Endothelial cell of umbilical vein (primary cell): ENCODE measurements at regions not wholly inside any gene's neighbourhood (a gene's known extent, or its start where the extent isn't known, plus 50 kb on each side); places are given as distances from the start of the nearest gene placed in this dataset.

ENCODE experiments used
- BruUV-seq: library from RNA; stranded (reverse); fragments of 400-500 nt; replicated peaks from 2 replicates; lab custom pipeline; 2021; lab: Mats Ljungman, UMichigan
- CTCF ChIA-PET: fragments of 300-600, 350-600 bp; sonication (Branson Sonifier 250); formaldehyde crosslinking; loops from one replicate; lab custom pipeline; 2021; ENCODE audit warnings: antibody characterized with exemption, inconsistent platforms; lab: Charles Lee
- POLR2A ChIA-PET: fragments of 300-600, 350-600 bp; sonication (Branson Sonifier 250); formaldehyde crosslinking; loops from one replicate; lab custom pipeline; 2021; ENCODE audit warnings: antibody characterized with exemption, inconsistent platforms; lab: Charles Lee
- DNase-seq: peaks from one replicate; pipeline ENCODE4 v3.0.0-alpha.2; 2011; ENCODE audit warnings: low read depth, low spot score
- FAIRE-seq: peaks from 2 replicates; lab custom pipeline; 2011; peaks lifted over from hg19 to GRCh38; lab: Jason Lieb, UNC
- H2AFZ ChIP-seq: 2 replicates; pipeline ENCODE4 v1.6.0; 2012; ENCODE audit warnings: low read depth, low read length, control low read depth, inconsistent platforms
- H3K27ac ChIP-seq: 2 replicates; pipeline ENCODE4 v1.5.1; 2011; ENCODE audit warnings: low read depth, mild to moderate bottlenecking, control low read depth, low read length, moderate library complexity; ENCODE audit not compliant: insufficient read depth
- H3K27me3 ChIP-seq, 2 experiments: 2 replicates each; pipeline versions ENCODE4 v1.6.0 to v1.6.1; 2011; ENCODE audit warnings: low read length in 2 of 2, mixed read lengths in 1 of 2; ENCODE audit not compliant: control insufficient read depth in 2 of 2, insufficient read depth in 2 of 2
- H3K36me3 ChIP-seq, 2 experiments: 2 replicates in 1 of 2; 3 replicates in 1 of 2; pipeline ENCODE4 v1.5.1; 2011; ENCODE audit warnings: low read length in 2 of 2, mild to moderate bottlenecking in 1 of 2, moderate library complexity in 1 of 2; ENCODE audit not compliant: control insufficient read depth in 2 of 2, insufficient read depth in 2 of 2; ENCODE audit errors: extremely low read depth in 1 of 2
- H3K4me1 ChIP-seq: 3 replicates; pipeline ENCODE4 v1.5.1; 2011; ENCODE audit warnings: mild to moderate bottlenecking, low read length; ENCODE audit not compliant: control insufficient read depth, insufficient read depth; ENCODE audit errors: extremely low read depth
- H3K4me2 ChIP-seq: 2 replicates; pipeline ENCODE4 v1.6.1; 2011; ENCODE audit warnings: low read length, control low read depth, mixed read lengths; ENCODE audit not compliant: insufficient read depth
- H3K4me3 ChIP-seq, 3 experiments: fragments of 200-600 bp in 1 of 3; sonication (generic), shearing (Covaris generic) in 1 of 3; replicated peaks in 1 of 3; 2 replicates each; pipeline ENCODE4 v1.5.1; 2011 to 2016; ENCODE audit warnings: control low read depth in 3 of 3, low read length in 3 of 3, mild to moderate bottlenecking in 2 of 3, inconsistent platforms in 1 of 3, low read depth in 1 of 3, moderate library complexity in 1 of 3; ENCODE audit not compliant: insufficient read depth in 1 of 3
- H3K79me2 ChIP-seq: 2 replicates; pipeline ENCODE4 v1.6.0; 2012; ENCODE audit warnings: low read length, inconsistent platforms; ENCODE audit not compliant: control insufficient read depth, insufficient read depth
- H3K9ac ChIP-seq: replicated peaks from 2 replicates; pipeline ENCODE3; 2011; ENCODE audit warnings: low read length, control low read depth; ENCODE audit not compliant: insufficient read depth; ENCODE audit errors: extremely low read depth
- H3K9me1 ChIP-seq: replicated peaks from 3 replicates; pipeline ENCODE4 v1.6.0; 2011; ENCODE audit warnings: mild to moderate bottlenecking, low read length; ENCODE audit not compliant: control insufficient read depth, insufficient read depth; ENCODE audit errors: extremely low read depth
- H3K9me3 ChIP-seq: replicated peaks from 2 replicates; pipeline ENCODE4 v1.5.1; 2012; ENCODE audit warnings: low read length, inconsistent platforms; ENCODE audit not compliant: control insufficient read depth, insufficient read depth
- H4K20me1 ChIP-seq: replicated peaks from 2 replicates; pipeline ENCODE3; 2011; ENCODE audit warnings: mild to moderate bottlenecking, low read length; ENCODE audit not compliant: control insufficient read depth, insufficient read depth; ENCODE audit errors: extremely low read depth
- CTCF ChIP-seq, 2 donors: IDR thresholded peaks; 1 replicate in 1 of 2; 2 replicates in 1 of 2; pipeline ENCODE4 v1.5.1; 2011; ENCODE audit warnings: low read length in 2 of 2, mild to moderate bottlenecking in 2 of 2, moderate library complexity in 2 of 2, control low read depth in 1 of 2, inconsistent platforms in 1 of 2, low read depth in 1 of 2; ENCODE audit not compliant: insufficient read depth in 1 of 2; ENCODE audit errors: extremely low read depth in 1 of 2
- EZH2 ChIP-seq: IDR thresholded peaks from 2 replicates; pipeline ENCODE4 v1.6.1; 2012; ENCODE audit warnings: borderline replicate concordance, low read depth, mild to moderate bottlenecking, moderate library complexity, low read length, inconsistent platforms; ENCODE audit not compliant: severe bottlenecking
- FOS ChIP-seq: IDR thresholded peaks from 2 replicates; pipeline ENCODE4 v1.6.1; 2011; ENCODE audit warnings: mild to moderate bottlenecking, low read length, moderate library complexity, borderline replicate concordance; ENCODE audit not compliant: insufficient read depth
- GATA2 ChIP-seq: IDR thresholded peaks from 2 replicates; pipeline ENCODE4 v1.7.0; 2011; ENCODE audit warnings: low read depth, mild to moderate bottlenecking, moderate library complexity, mixed read lengths, low read length; ENCODE audit not compliant: insufficient read length, insufficient read depth
- JUN ChIP-seq: IDR thresholded peaks from 2 replicates; pipeline ENCODE4 v1.6.1; 2011; ENCODE audit warnings: borderline replicate concordance, low read depth; ENCODE audit not compliant: insufficient read length, insufficient read depth
- MYC ChIP-seq: IDR thresholded peaks from one replicate; pipeline ENCODE4 v1.6.1; 2011; ENCODE audit warnings: mild to moderate bottlenecking, low read depth, low read length
- POLR2A ChIP-seq: IDR thresholded peaks from 2 replicates; pipeline ENCODE4 v1.6.1; 2012; ENCODE audit warnings: low read depth, mild to moderate bottlenecking, control low read depth, low read length
- POLR2AphosphoS5 ChIP-seq: IDR thresholded peaks from 2 replicates; pipeline ENCODE4 v1.6.1; 2012; ENCODE audit warnings: low read depth, mild to moderate bottlenecking, control low read depth, low read length, moderate library complexity; ENCODE audit not compliant: insufficient read depth
- dilution Hi-C: fragments of 300-500 bp; cut with MboI; formaldehyde crosslinking; loops from one replicate; pipeline ENCODE4 v1.15.0; 2019; ENCODE audit warnings: low sequenced_read_pairs; ENCODE audit not compliant: extremely low pct_ligation_motif_present
- intact Hi-C: fragments of 100-400 bp; cut with micrococcal nuclease; formaldehyde crosslinking; loops from one replicate; pipeline ENCODE4 v1.10.0; 2022
- TF ChIP-seq, protein P1 (sequence below): IDR thresholded peaks from 2 replicates; pipeline ENCODE4 v1.6.1; 2011; ENCODE audit not compliant: insufficient read depth, insufficient read length

GRCh38 chr16:60459463-60459862, 1576.8 kb downstream of the CDH8 start:
- no peak overlapping the region for H3K27ac ChIP-seq
- DNase-seq (no peak), FAIRE-seq (no peak)
- no peak overlapping the region for H3K4me3 ChIP-seq
- no peak overlapping the region for H2AFZ ChIP-seq
- no peak overlapping the region for H3K9ac ChIP-seq
- POLR2A ChIA-PET = no interaction called here
- dilution Hi-C loops (no loop called here), intact Hi-C loops (no loop called here)
- BruUV-seq = no TSS peak
- H3K36me3 ChIP-seq = no peaks in the 10 kb centered on the region
- no peaks in the 10 kb centered on the region for H4K20me1 ChIP-seq
- TF ChIP-seq FOS = no peak
- TF ChIP-seq GATA2 = no peak
- TF ChIP-seq, protein P1, sequence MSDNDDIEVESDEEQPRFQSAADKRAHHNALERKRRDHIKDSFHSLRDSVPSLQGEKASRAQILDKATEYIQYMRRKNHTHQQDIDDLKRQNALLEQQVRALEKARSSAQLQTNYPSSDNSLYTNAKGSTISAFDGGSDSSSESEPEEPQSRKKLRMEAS = no peak
- no peak for TF ChIP-seq JUN
- TF ChIP-seq CTCF (IDR thresholded peaks at IDR 0.05; ENCODE audit: extremely low read depth in 1 of 2, insufficient read depth in 1 of 2, low read depth in 1 of 2, low read length in 2 of 2) = no peak
- TF ChIP-seq POLR2A = no peak
- TF ChIP-seq POLR2AphosphoS5 = no peak
- no peak for TF ChIP-seq EZH2
- no peak for TF ChIP-seq MYC
- no peaks in the 10 kb centered on the region for H3K27me3 ChIP-seq
- H3K9me1 ChIP-seq = no peaks in the 10 kb centered on the region
- no peaks in the 10 kb centered on the region for H3K79me2 ChIP-seq
- H3K4me1 ChIP-seq = no peaks in the 10 kb centered on the region
- no peak overlapping the region for H3K4me2 ChIP-seq
- CTCF ChIA-PET = no interaction called here
- H3K9me3 ChIP-seq = peaks cover 4% of the 10 kb centered on the region
